Right lobe of liver (tissue), 4 donors: ENCODE measurements at regions not wholly inside any gene's neighbourhood (a gene's known extent, or its start where the extent isn't known, plus 50 kb on each side); places are given as distances from the start of the nearest gene placed in this dataset.

Source experiments
- POLR2A ChIP-seq: fragments of 450-650 bp; IDR thresholded peaks from one replicate; pipeline ENCODE4 v1.6.1; 2017; ENCODE audit warnings: antibody characterized with exemption, mild to moderate bottlenecking
- TF ChIP-seq, protein P1 (sequence below), 4 donors: fragments of 200-600 bp in 3 of 4; fragments of 450-650 bp in 1 of 4; IDR thresholded peaks; one replicate each; pipeline versions ENCODE4 v1.5.1 to v1.8.0; 2016 to 2022; ENCODE audit warnings: antibody characterized with exemption in 4 of 4, mild to moderate bottlenecking in 2 of 4
- donor health status: DM: no; HTN: no; CAD: no.
- donor health status: DM: no; HTN: no; CAD: no.
- donor health status: DM: no; HTN: yes; CAD: no.

DNA sequence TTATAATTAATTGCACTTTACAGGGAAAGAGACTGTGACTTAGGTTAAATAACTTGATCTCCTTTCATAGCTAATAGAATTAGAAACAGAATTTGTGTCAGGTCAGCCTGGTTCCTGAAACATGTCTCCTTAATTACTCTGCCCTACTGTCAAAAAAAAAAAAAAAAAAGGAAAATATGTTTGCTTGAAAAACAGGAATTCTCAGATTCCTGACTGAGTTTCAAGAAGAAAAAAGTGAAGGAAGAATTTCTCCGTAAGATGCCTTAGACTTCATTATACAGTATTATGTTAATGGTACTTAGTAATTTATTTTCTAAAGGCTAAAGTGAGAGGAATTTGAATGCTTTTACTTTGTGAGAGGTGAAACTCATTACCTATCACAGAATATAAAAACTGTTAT is 118.4 kb upstream of the REG3G start:
- TF ChIP-seq, protein P1, sequence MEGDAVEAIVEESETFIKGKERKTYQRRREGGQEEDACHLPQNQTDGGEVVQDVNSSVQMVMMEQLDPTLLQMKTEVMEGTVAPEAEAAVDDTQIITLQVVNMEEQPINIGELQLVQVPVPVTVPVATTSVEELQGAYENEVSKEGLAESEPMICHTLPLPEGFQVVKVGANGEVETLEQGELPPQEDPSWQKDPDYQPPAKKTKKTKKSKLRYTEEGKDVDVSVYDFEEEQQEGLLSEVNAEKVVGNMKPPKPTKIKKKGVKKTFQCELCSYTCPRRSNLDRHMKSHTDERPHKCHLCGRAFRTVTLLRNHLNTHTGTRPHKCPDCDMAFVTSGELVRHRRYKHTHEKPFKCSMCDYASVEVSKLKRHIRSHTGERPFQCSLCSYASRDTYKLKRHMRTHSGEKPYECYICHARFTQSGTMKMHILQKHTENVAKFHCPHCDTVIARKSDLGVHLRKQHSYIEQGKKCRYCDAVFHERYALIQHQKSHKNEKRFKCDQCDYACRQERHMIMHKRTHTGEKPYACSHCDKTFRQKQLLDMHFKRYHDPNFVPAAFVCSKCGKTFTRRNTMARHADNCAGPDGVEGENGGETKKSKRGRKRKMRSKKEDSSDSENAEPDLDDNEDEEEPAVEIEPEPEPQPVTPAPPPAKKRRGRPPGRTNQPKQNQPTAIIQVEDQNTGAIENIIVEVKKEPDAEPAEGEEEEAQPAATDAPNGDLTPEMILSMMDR (IDR thresholded peaks at IDR 0.05), result no peak
- no peak for TF ChIP-seq POLR2A
